NCI-H2081 (cell line): ENCODE measurements at regions not wholly inside any gene's neighbourhood (a gene's known extent, or its start where the extent isn't known, plus 50 kb on each side); places are given as distances from the start of the nearest gene placed in this dataset.
A peak's percentile ranks its signal among the peaks of the same experiment; 100 is the strongest.
"Not testable (repeated sequence)": the region's sequence is repeated elsewhere in the genome, so short reads cannot be mapped to it uniquely, and the experiment has no call there.

Experiments used
- DNase-seq, 2 experiments: peaks; one replicate each; lab custom pipeline; 2025; lab: John Stamatoyannopoulos, UW

DNA sequence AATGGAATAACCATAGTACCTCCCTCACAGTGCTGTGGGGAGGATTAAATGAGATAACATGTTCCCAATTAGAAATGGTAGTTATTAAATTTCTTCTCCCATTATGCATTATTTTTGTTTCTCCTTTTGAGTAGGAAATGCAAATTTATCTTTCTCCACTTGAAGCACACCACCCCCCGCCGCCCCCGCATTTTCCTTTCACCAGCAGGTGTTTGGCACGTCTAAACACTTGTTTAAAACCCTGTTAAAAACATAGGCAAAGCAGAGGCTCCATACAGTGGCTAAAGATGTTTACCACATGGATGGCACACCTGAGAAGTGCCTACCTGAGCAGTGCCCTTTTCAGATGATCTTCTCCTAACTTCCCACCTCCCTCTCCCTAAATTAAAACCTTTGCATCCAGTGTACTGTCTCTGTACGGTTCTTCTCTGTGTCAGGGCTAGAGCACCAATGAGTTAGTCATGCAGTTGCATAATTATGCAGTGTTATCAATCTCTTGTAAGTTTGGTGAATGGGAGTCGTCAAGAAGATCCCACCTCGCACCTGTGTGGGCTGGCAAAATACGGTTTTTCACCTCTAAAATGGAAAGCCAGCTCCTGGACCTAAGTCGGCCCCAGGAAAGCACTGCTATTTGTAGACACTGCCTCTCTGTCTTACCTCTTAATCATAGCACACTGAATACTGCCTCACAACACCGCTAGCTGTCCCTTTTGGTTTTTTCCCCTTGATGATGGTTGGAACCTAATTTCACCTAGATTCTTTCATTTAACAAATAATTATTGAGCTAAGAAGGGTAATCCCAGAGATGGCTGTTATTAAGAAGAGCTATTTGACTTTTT lies 122.0 kb downstream of the CT47B1 start:
- DNase-seq: peak in 1 of 2 experiments; percentile 7

DNA sequence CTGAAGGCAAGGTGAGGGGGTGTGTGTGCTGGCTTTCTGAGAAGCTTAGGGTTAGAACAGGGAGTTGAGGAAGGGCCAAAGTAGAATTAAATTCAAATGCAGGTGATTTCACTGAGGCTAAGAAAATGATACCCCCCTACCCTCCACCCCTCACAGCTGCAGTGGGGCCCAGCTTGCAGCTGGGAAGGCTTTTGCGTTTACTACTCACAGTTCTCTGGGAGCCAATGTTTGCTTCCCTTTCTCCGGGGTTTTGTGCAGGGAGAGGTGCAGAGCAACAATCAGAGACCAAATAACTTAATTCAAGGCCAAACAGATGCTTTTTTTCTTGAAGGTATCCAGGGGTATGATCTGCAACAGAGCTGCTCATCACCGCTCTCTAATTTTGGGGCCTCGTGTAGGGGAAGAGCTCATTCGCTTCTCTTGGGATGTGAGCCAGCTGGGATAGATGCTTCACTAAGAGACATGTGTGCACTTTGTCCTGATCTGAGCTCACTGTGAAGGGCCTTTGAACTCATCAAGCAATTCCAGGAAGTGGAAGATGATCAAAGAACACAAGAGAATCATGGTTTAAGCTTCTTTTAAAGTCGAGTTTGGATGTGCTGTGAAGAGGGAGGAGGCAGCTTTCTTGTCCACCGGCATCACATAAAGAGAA lies 122.7 kb upstream of the C1GALT1C1 start:
- peak in 1 of 2 experiments; percentile 14 for DNase-seq

DNA sequence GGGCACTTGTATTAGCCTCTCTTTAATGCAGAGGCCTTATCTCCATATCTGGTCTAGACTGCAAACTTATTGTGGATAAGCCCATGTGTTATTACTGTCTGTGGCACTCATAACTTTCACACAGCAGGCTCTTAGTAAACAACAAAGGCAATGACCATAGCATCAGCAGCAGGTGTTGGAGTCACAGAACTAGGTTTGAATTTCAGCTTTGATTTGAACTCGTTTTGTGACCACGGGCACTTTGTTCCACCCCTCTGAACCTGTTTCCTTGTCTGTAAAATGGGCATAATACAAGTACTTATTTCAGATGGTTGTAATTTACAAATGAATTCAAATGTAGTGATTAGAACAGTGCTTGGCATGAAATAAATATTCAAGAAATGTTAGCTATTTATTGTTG lies 121.8 kb upstream of the C1GALT1C1 start:
- no peak for DNase-seq

GRCh38 chrX:120750381-120750780 lies 120.5 kb upstream of the C1GALT1C1 start:
- no peak for DNase-seq

DNA sequence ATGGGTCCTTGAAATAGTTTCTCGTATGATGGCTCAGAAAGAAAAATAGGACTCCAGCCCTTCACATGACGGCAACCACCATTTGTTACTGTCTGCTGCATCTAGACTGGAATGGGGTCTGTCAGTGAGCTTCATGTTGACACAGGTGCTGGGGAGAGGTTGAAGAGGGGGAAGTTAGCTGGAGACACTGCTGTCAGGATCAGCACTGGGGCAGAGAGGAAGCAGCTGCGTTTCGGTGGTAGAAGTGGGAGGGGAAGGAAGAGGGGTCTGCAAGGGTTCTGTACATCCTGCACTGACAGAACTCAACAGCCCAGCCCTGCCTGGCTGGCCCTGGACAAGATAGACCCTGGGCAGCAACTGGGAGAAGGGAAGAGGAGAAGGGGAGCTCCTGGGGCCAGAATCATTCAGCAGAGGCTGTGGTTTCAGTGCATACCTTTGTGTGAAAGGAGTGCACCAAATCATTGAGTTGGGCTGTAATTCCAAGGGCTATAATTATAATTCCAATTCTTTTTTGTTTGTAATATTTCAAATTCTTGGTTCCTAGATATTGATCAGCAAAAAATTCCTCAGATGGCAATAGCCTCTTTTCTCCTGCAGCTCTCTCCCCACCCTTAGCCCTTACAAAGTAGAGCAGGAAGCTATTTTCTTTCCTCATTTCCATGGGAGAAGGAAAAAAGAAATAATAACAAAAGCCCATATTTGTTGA lies 119.4 kb upstream of the C1GALT1C1 start:
- peak; percentile 47 to 84 for DNase-seq

GRCh38 chrX:120746153-120746552 lies 116.3 kb upstream of the C1GALT1C1 start:
- no peak for DNase-seq

DNA sequence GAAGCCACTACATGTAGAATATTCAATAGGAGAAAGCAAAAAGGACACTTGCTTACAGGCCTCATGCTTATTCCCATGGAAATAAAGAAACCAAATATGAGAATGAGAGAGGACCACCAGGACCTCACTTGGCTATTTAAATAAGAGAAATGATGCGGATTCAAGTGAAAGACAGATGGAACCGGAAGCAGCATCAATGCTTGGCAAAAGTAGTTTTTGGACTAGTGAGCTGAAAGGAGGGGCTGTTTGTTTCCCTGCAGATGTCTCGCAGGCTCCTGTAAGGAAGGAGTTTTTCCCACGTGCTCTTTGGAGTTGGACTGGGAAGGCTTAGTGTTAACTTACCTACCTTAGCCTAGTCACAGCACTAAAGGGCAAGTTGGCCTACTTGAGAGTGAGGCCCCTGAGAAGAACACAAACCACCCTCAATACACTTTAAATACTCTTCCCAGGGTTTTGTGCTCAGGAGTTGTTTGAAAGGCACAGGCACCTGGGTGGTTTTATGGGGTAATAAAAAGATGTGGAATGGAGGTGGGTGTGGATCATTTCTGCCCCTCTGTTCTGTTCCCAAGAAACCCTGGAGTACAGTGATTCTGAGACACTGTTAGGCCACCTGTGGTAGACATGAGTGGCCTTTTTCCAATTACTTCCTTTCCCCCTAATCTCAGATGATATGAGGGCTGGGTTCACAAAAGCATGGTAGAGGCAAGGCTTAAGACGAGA lies 113.3 kb upstream of the C1GALT1C1 start:
- no peak for DNase-seq

DNA sequence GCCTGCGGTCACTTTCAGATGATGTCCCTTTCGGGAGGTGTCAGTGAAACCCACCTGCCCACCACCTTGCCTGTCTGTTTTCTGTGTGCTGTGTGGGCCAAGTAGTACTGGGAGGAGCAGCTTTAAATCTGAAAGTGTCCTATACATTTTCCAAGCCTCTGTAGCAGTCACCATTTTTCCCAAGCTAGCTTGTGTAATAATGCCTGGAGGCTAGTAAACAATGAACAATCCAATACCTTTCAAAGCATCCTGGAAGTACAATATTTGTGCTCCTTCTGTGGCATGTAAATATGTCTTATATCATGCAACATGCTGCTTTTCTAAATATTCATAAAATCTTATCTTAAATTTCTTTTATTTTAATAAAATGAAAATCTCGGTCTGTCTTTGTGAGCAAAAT lies 111.6 kb upstream of the C1GALT1C1 start:
- no peak for DNase-seq

- DNase-seq: no peak
Observed at GRCh38 chrX:120740072-120740471, 110.2 kb upstream of the C1GALT1C1 start.

- no peak for DNase-seq
Observed at GRCh38 chrX:120739300-120739699, 109.4 kb upstream of the C1GALT1C1 start.

- DNase-seq: no peak
Observed at GRCh38 chrX:120736989-120737388, 107.1 kb upstream of the C1GALT1C1 start.

DNA sequence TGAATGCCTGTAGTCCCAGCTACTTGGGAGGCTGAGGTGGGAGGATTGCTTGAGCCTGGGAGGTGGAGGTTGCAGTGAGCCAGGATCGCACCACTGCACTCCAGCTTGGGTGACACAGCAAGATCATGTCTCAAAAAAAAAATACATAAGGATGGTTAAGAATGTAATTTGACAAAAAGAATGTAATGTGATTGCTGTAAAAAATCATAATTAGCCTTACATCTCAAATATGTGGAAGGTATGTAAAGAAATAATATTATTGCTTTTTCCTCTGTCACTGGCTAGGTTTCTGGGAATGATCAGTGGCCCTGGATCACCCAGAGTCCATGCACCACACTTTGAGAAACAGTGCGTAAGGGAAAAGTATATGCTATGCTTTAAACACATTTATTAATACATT lies 106.1 kb upstream of the C1GALT1C1 start:
- no peak for DNase-seq

DNA sequence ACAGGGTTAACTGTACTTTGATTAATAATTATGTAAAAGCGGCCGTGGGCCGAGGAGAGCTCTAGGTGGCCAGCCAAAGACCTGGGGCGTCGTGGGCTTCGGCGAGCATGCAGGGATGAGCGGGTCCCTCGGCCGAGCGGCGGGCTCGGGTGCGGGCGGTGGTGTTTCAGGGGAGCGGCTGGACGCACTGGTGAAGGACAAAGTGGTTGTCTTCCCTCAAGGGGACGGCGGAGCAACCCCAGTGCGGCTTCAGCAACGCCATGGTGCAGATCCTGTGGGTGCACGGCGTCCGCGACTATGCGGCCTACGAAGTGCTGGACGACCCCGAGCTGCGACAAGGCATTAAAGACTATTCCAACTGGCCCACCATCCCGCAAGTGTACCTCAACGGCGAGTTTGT lies 103.0 kb upstream of the C1GALT1C1 start:
- no peak for DNase-seq

DNA sequence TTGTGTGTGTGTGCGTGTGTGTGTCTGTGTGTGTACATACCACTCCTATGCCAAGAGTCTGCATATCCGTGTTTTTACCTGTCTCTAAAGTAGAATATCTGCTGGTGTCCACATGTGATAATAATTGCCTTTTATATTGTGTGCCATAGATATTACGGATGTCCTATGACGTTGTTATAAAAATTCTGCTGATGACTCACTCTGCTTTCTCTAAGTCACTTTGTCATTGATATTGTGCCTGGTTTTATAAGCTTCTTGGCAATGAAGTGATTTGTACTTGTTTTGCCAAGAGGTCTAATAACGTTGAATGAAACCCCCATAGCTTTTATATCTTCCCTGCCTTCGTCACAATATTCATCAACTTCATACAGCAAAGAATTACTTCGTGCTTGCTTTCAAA lies 102.6 kb upstream of the C1GALT1C1 start:
- DNase-seq: no peak

DNA sequence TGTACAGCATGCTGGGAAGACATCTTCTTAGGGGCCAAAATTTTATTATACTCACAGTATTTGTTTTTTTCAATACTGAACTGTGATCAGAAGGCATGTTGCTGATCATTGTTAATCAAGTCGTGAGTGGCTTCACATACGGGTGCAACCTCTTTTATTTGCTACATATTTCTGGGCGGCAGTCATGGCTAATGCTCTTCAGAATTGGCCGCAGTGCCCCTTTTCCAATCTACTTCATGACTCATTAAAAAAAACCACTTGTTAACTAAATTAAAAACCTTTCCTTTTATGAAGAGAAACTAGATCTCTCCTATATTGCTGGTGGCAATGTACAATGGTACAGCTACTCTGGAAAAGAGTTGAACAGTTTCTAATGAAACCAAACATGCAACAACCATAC lies 101.5 kb upstream of the C1GALT1C1 start:
- no peak for DNase-seq

DNA sequence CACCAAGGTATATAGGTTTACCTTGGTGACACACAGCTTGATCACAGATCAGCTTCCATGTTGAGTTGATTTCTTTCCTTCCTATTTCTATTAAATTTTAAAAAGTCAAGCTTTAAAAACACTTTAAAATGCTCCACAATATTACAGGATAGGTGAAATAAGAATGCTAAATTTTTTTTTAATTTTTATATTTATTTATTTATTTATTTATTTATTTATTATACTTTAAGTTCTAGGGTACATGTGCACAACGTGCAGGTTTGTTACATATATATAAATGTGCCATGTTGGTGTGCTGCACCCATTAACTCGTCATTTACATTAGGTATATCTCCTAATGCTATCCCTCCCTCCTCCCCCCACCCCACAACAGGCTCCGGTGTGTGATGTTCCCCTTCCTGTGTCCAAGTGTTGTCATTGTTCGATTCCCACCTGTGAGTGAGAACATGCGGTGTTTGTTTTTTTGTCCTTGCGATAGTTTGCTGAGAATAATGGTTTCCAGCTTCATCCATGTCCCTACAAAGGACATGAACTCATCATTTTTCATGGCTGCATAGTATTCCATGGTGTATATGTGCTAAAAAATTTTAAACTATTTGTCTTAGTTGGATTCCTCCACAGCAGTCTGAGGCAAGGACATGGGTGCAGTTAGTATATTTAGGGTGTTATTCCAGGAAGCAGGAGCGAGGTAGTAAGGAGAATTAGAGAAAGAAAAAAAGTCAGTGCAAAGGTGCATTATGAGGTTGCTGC lies 99.8 kb upstream of the C1GALT1C1 start:
- not testable (repeated sequence) for DNase-seq

GRCh38 chrX:120727911-120728310 lies 98.1 kb upstream of the C1GALT1C1 start:
- no peak for DNase-seq

GRCh38 chrX:120727452-120727851 lies 97.6 kb upstream of the C1GALT1C1 start:
- DNase-seq: no peak

- no peak for DNase-seq
Observed at GRCh38 chrX:120726294-120726693, 96.4 kb upstream of the C1GALT1C1 start.

DNA sequence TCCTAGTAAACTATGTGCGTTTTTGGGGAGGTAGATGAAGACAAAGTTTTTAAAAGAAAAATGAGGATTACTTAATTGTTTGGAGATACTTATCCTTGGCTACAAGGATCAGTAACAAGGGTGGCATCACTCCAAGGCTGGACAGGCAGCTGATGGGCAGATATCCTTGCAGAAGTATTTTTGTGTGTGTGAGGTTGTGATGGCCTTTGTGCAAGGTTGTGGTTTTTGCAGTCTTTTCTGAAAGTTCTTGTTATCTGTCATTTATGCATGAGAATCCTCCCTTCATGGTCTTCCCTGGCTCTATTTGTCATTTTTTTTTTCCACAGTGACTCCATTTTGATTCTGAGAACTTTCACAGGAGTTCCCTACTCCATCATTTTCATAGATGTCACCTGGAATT lies 96.0 kb upstream of the C1GALT1C1 start:
- no peak for DNase-seq

DNA sequence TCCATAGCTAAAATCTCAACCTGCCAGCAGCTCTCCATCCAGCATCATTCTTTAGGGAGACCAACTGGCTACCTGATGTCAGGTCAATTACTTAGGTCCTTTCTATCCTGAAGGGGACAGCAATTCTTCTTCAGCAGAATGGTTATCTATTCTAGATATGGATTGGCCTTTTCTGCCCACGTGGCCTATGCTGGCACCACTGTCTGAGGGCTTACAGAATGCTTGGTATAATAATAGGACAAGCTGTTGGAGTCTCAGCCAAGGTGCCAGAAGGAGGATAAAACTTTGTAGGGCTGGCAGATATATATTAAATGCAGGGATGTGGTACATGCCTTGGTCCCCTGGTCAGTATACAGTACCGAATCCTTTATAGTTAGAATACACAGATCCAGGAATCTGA lies 89.8 kb upstream of the C1GALT1C1 start:
- DNase-seq: no peak

- DNase-seq: no peak
Observed at GRCh38 chrX:120718969-120719368, 89.1 kb upstream of the C1GALT1C1 start.
